H9 (cell line): ENCODE measurements at regions not wholly inside any gene's neighbourhood (a gene's known extent, or its start where the extent isn't known, plus 50 kb on each side); places are given as distances from the start of the nearest gene placed in this dataset.

Experiments
- DNase-seq: peaks from one replicate; pipeline ENCODE4 v3.0.0-alpha.2; 2017
- H2AFZ ChIP-seq: one replicate; pipeline ENCODE4 v1.6.1; 2013; ENCODE audit warnings: mild to moderate bottlenecking, low read length, control low read depth, moderate library complexity
- H2AK5ac ChIP-seq: 2 replicates; pipeline ENCODE4 v1.6.1; 2013; ENCODE audit warnings: low read length, control low read depth, mixed read lengths; ENCODE audit not compliant: insufficient read length
- H2BK120ac ChIP-seq: one replicate; pipeline ENCODE4 v1.6.1; 2013; ENCODE audit warnings: low read depth, mild to moderate bottlenecking, low read length, control low read depth, inconsistent platforms; ENCODE audit not compliant: poor library complexity, severe bottlenecking
- H2BK12ac ChIP-seq: 2 replicates; pipeline ENCODE4 v1.6.1; 2013; ENCODE audit warnings: low read length, control low read depth, mixed read lengths, low read depth; ENCODE audit not compliant: insufficient read length
- H2BK15ac ChIP-seq: 2 replicates; pipeline ENCODE4 v1.6.1; 2013; ENCODE audit warnings: low read depth, low read length, control low read depth
- H2BK20ac ChIP-seq: one replicate; pipeline ENCODE4 v1.6.1; 2013; ENCODE audit warnings: low read depth, mild to moderate bottlenecking, low read length, control low read depth, inconsistent platforms; ENCODE audit not compliant: poor library complexity, severe bottlenecking
- H2BK5ac ChIP-seq: 2 replicates; pipeline ENCODE4 v1.6.1; 2013; ENCODE audit warnings: low read length, control low read depth, mixed read lengths; ENCODE audit not compliant: insufficient read length
- H3K14ac ChIP-seq: 2 replicates; pipeline ENCODE4 v1.6.1; 2013; ENCODE audit warnings: low read length, control low read depth; ENCODE audit not compliant: insufficient read depth
- H3K18ac ChIP-seq: 2 replicates; pipeline ENCODE4 v1.6.1; 2013; ENCODE audit warnings: low read depth, mild to moderate bottlenecking, mixed read lengths, low read length, control low read depth; ENCODE audit not compliant: insufficient read length
- H3K23ac ChIP-seq: 2 replicates; pipeline ENCODE4 v1.6.1; 2013; ENCODE audit warnings: low read length, control low read depth, mixed read lengths, low read depth; ENCODE audit not compliant: insufficient read length
- H3K23me2 ChIP-seq: 2 replicates; pipeline ENCODE4 v1.6.1; 2013; ENCODE audit warnings: low read depth, mild to moderate bottlenecking, mixed read lengths, low read length, control low read depth; ENCODE audit not compliant: insufficient read length, poor library complexity, severe bottlenecking
- H3K27ac ChIP-seq: 2 replicates; pipeline ENCODE4 v1.5.1; 2013; ENCODE audit warnings: low read length, control low read depth, mixed read lengths, low read depth; ENCODE audit not compliant: insufficient read length
- H3K27me3 ChIP-seq: 2 replicates; pipeline ENCODE4 v1.6.1; 2013; ENCODE audit warnings: low read length, control low read depth, inconsistent platforms; ENCODE audit not compliant: insufficient read depth
- H3K4ac ChIP-seq: 2 replicates; pipeline ENCODE4 v1.6.1; 2013; ENCODE audit warnings: low read depth, mild to moderate bottlenecking, control low read depth, inconsistent platforms, low read length, moderate library complexity
- H3K4me1 ChIP-seq: 2 replicates; pipeline ENCODE4 v1.6.1; 2013; ENCODE audit warnings: low read length, control low read depth, inconsistent platforms; ENCODE audit not compliant: insufficient read depth
- H3K4me2 ChIP-seq: 2 replicates; pipeline ENCODE4 v1.6.1; 2013; ENCODE audit warnings: low read length, control low read depth, mixed read lengths; ENCODE audit not compliant: insufficient read length, insufficient read depth
- H3K56ac ChIP-seq: 2 replicates; pipeline ENCODE4 v1.6.1; 2013; ENCODE audit warnings: low read depth, mild to moderate bottlenecking, mixed read lengths, low read length, control low read depth; ENCODE audit not compliant: insufficient read length
- H3K79me1 ChIP-seq: 2 replicates; pipeline ENCODE4 v1.6.1; 2013; ENCODE audit warnings: low read depth, mild to moderate bottlenecking, moderate library complexity, low read length, control low read depth, inconsistent platforms; ENCODE audit not compliant: insufficient read depth, poor library complexity, severe bottlenecking
- H3K79me2 ChIP-seq: 2 replicates; pipeline ENCODE4 v1.6.1; 2013; ENCODE audit warnings: low read length, control low read depth, inconsistent platforms; ENCODE audit not compliant: insufficient read depth
- H3K9ac ChIP-seq: 2 replicates; pipeline ENCODE4 v1.6.1; 2013; ENCODE audit warnings: low read length, control low read depth, mixed read lengths; ENCODE audit not compliant: insufficient read length; ENCODE audit errors: extremely low read depth
- H3K9me3 ChIP-seq: one replicate; pipeline ENCODE4 v1.6.1; 2013; ENCODE audit warnings: low read depth, low read length, inconsistent platforms; ENCODE audit not compliant: control insufficient read depth
- H3T11ph ChIP-seq: one replicate; pipeline ENCODE4 v1.6.1; 2013; ENCODE audit warnings: mild to moderate bottlenecking, low read length, control low read depth, inconsistent platforms
- H4K20me1 ChIP-seq: one replicate; pipeline ENCODE4 v1.6.1; 2013; ENCODE audit not compliant: control insufficient read depth, insufficient read length, insufficient read depth
- H4K5ac ChIP-seq: 2 replicates; pipeline ENCODE4 v1.6.1; 2013; ENCODE audit warnings: low read depth, mild to moderate bottlenecking, mixed read lengths, low read length, control low read depth; ENCODE audit not compliant: insufficient read length
- H4K8ac ChIP-seq: replicated peaks from 2 replicates; pipeline ENCODE4 v1.6.1; 2013; ENCODE audit warnings: low read length, control low read depth, mixed read lengths, low read depth; ENCODE audit not compliant: insufficient read length
- H4K91ac ChIP-seq: 2 replicates; pipeline ENCODE4 v1.6.1; 2013; ENCODE audit warnings: low read depth, mild to moderate bottlenecking, moderate library complexity, mixed read lengths, low read length, control low read depth; ENCODE audit not compliant: insufficient read length
- H3K27ac Mint-ChIP-seq, 3 experiments: 2 replicates in 2 of 3; 3 replicates in 1 of 3; pipeline ENCODE4 v1.8.0; 2020 to 2021; ENCODE audit warnings: mixed read lengths in 3 of 3, mild to moderate bottlenecking in 1 of 3, moderate library complexity in 1 of 3
- H3K27me3 Mint-ChIP-seq: 2 replicates; pipeline ENCODE4 v1.8.0; 2021; ENCODE audit warnings: low read depth, mild to moderate bottlenecking, moderate library complexity, mixed read lengths
- H3K36me3 Mint-ChIP-seq, 3 experiments: 2 replicates in 2 of 3; 3 replicates in 1 of 3; pipeline ENCODE4 v1.8.0; 2020 to 2021; ENCODE audit warnings: low read depth in 3 of 3, mixed read lengths in 3 of 3; ENCODE audit not compliant: insufficient read depth in 1 of 3
- H3K4me1 Mint-ChIP-seq, 2 experiments: 2 replicates each; pipeline ENCODE4 v1.8.0; 2020; ENCODE audit warnings: mixed read lengths in 2 of 2
- H3K4me3 Mint-ChIP-seq, 2 experiments: 2 replicates in 1 of 2; 3 replicates in 1 of 2; pipeline ENCODE4 v1.8.0; 2020 to 2021; ENCODE audit warnings: mild to moderate bottlenecking in 2 of 2, mixed read lengths in 2 of 2, moderate library complexity in 1 of 2
- H3K9me3 Mint-ChIP-seq, 2 experiments: 2 replicates in 1 of 2; 3 replicates in 1 of 2; pipeline ENCODE4 v1.8.0; 2020; ENCODE audit warnings: mild to moderate bottlenecking in 2 of 2, mixed read lengths in 2 of 2, moderate library complexity in 1 of 2
- CTCF ChIP-seq: fragments of 200-600 bp; sonication (generic); conservative IDR thresholded peaks from 3 replicates; pipeline ENCODE4 v1.8.0; 2021; ENCODE audit warnings: antibody characterized with exemption, mild to moderate bottlenecking
- WGBS: extraction: QIAGEN DNeasy Blood & Tissue Kit; methylation state at CpG from one replicate; pipeline ENCODE4 v1.1.7; 2013; ENCODE audit warnings: missing lambda C conversion rate, low lambda C conversion rate, mixed read lengths; ENCODE audit not compliant: insufficient read length; ENCODE audit errors: extremely low coverage; 5-methylcytosine and 5-hydroxymethylcytosine counted together

- no peak overlapping the region for H3K14ac ChIP-seq
- Mint-ChIP-seq H3K27ac (peak overlapping the region in 2 of 3 experiments; percentile 95; a peak in 6 of 7 replicates), H3K9me3 (peaks cover 5 to 7% of the 10 kb centered on the region in 2 experiments), H3K4me3 (no peak overlapping the region), H3K36me3 (peaks cover 3 to 7% (median 5%) of the 10 kb centered on the region in 3 experiments), H3K27me3 (no peaks in the 10 kb centered on the region), H3K4me1 (peaks cover 35 to 40% of the 10 kb centered on the region in 2 experiments)
- no peak for TF ChIP-seq CTCF
- H3K9me3 ChIP-seq = no peaks in the 10 kb centered on the region
- H3K23ac ChIP-seq = no peak overlapping the region
- no peak overlapping the region for H3K9ac ChIP-seq
- no peak overlapping the region for H3K56ac ChIP-seq
- no peak overlapping the region for H2BK120ac ChIP-seq
- H3K4ac ChIP-seq = no peak overlapping the region
- H2BK5ac ChIP-seq = no peak overlapping the region
- H4K91ac ChIP-seq = no peak overlapping the region
- no peak overlapping the region for H3T11ph ChIP-seq
- no peaks in the 10 kb centered on the region for H4K20me1 ChIP-seq
- no peak overlapping the region for H3K4me2 ChIP-seq
- no peak overlapping the region for H2AK5ac ChIP-seq
- H4K5ac ChIP-seq = no peak overlapping the region
- H2BK12ac ChIP-seq = no peak overlapping the region
- H3K27ac ChIP-seq = no peak overlapping the region
- no peak overlapping the region for H3K18ac ChIP-seq
- H3K23me2 ChIP-seq = no peaks in the 10 kb centered on the region
- no peak overlapping the region for H4K8ac ChIP-seq
- no peak overlapping the region for H2BK20ac ChIP-seq
- H2BK15ac ChIP-seq = no peak overlapping the region
- H3K79me2 ChIP-seq = no peaks in the 10 kb centered on the region
- H2AFZ ChIP-seq = no peak overlapping the region
- no peaks in the 10 kb centered on the region for H3K79me1 ChIP-seq
- no CpG with 5 or more reads among the region's 3 CpGs for WGBS
- no peaks in the 10 kb centered on the region for H3K27me3 ChIP-seq
- no peak for DNase-seq
- peaks cover 15% of the 10 kb centered on the region for H3K4me1 ChIP-seq
These were observed 150.4 kb downstream of the RTP4 start for GRCh38 chr3:187518616-187519015.
